ENCODE measurements at regions not wholly inside any gene's neighbourhood (a gene's known extent, or its start where the extent isn't known, plus 50 kb on each side); places are given as distances from the start of the nearest gene placed in this dataset.
"Not testable (repeated sequence)": the region's sequence is repeated elsewhere in the genome, so short reads cannot be mapped to it uniquely, and the experiment has no call there.

DNA sequence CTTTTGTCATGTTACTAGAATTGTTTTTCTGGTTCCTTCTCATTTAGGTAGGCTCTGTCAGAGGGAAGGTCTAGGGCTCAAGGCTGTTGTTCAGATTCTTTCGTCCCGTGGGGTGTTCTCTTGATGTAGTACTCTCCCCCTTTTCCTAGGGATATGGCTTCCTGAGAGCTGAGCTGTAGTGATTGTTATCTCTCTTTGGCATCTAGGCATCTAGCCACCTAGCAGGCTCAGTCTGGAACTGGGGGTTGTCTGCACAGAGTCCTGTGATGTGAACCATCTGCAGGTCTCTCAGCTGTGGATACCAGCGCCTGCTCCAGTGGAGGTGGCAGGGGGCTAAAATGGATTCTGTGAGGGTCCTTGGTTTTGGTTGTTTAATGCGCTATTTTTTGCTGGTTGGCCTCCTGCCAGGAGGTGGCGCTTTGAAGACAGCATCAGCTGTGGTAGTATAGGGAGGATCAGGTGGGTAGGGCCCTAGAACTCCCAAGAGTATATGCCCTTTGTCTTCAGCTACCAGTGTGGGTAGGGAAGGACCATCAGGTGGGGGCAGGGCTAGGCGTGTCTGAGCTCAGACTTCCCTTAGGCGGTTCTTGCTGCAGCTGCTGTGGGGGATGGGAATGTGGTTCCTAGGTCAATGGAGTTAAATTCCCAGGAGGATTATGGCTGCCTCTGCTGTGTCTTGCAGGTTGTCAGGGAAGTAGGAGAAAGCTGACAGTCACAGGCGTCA is 78.1 kb upstream of the RAB40AL start:
- H3K36me3 ChIP-seq (replicated peaks; ENCODE audit: control insufficient read depth, insufficient read depth, low read length); DNase-seq; H3K4me3 ChIP-seq (ENCODE audit: insufficient read depth, low read depth, low read length); H3K27me3 ChIP-seq (ENCODE audit: control insufficient read depth, insufficient read depth, low read length): not testable (repeated sequence)

DNA sequence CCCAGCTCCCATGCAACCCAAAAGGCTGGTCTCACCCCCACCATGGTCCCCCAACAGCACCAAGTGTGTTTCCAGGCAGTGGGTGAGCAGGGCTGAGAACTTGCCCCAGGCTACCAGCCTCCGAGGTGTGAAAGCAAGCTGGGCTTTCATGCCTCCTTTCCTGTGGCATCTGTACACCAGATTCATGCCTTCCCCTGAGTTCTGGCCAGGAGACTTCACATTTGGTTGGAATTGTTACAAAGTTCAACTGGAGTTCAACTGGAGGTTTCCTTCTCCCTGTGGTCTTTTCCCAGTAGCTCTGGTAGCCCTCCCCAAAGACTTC is 77.6 kb upstream of the RAB40AL start:
- no peak for DNase-seq
- H3K4me3 ChIP-seq (ENCODE audit: insufficient read depth, low read depth, low read length), result no peak overlapping the region
- H3K27me3 ChIP-seq (ENCODE audit: control insufficient read depth, insufficient read depth, low read length), result no peaks in the 10 kb centered on the region
- H3K36me3 ChIP-seq (replicated peaks; ENCODE audit: control insufficient read depth, insufficient read depth, low read length), result no peaks in the 10 kb centered on the region

DNA sequence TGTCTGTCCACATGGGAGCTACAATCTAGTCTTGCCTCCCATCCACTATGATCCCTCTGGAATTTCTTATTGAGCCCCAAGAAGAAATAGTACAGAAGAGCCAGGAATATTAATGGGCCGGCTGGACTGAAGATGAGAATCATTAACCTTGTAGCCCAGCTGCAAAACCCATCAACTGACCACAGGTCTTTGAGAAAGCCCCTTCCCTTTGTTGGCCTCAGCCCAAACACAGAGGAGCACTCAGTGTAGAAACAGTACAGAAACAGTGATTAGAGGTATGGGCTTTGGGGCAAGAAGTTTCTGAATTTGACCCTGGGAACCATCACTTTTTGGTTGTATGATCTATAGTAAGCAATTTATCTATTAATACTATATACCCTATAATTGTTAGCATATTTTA is 76.8 kb upstream of the RAB40AL start:
- H3K36me3 ChIP-seq (replicated peaks; ENCODE audit: control insufficient read depth, insufficient read depth, low read length), result no peaks in the 10 kb centered on the region; the same call in 1 of the 2 replicates
- H3K27me3 ChIP-seq (ENCODE audit: control insufficient read depth, insufficient read depth, low read length), result no peaks in the 10 kb centered on the region

GRCh38 chrX:102863735-102864134 is 73.3 kb upstream of the RAB40AL start:
- H3K27me3 ChIP-seq (ENCODE audit: control insufficient read depth, insufficient read depth, low read length), result no peaks in the 10 kb centered on the region
- DNase-seq, result peak; percentile 44
- no peak overlapping the region for H3K4me3 ChIP-seq (ENCODE audit: insufficient read depth, low read depth, low read length)
- H3K36me3 ChIP-seq (replicated peaks; ENCODE audit: control insufficient read depth, insufficient read depth, low read length), result no peaks in the 10 kb centered on the region; the same call in 1 of the 2 replicates

More for the DNA sequence above, 76.8 kb upstream of the RAB40AL start:
- DNase-seq, result no peak
- no peak overlapping the region for H3K4me3 ChIP-seq (ENCODE audit: insufficient read depth, low read depth, low read length)

DNA sequence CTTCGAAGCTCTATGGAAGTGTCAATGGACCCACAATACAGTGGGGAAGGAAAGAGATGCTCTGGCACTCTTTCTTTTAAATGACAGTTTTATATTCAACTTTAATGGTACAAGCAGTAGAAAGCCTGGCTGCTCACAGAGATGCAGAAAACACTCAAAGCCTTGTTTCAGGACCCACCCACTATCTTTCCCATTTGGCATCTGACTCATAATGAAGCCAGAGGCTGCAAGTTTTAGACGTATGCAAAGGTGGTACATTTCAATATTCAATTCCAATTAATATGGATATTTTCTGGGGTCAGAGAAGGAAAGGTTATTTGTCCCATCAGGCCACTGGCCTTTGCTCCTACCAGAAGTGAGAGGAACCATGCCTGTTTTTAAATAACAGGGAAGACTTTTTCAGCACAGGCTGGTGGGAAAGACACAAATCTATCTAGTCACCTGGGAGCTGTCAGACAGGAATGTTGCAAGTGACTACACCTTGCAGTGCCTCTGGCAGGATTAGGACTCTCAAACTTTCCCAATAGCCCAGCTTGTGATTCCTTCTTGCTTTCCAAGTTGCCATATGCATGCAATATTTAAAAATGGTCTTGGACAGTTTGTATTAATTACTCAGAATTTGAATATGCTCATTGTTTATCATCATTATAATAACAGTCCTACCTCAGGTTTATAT is 70.0 kb upstream of the RAB40AL start:
- DNase-seq, result no peak
- Histone ChIP-seq H3K36me3 (replicated peaks; ENCODE audit: control insufficient read depth, insufficient read depth, low read length) (no peaks in the 10 kb centered on the region; the same call in 1 of the 2 replicates), H3K27me3 (ENCODE audit: control insufficient read depth, insufficient read depth, low read length) (no peaks in the 10 kb centered on the region), H3K4me3 (ENCODE audit: insufficient read depth, low read depth, low read length) (no peak overlapping the region)

GRCh38 chrX:102883491-102883890 is 53.6 kb upstream of the RAB40AL start:
- H3K27me3 ChIP-seq (ENCODE audit: control insufficient read depth, insufficient read depth, low read length), result no peaks in the 10 kb centered on the region
- H3K36me3 ChIP-seq (replicated peaks; ENCODE audit: control insufficient read depth, insufficient read depth, low read length), result no peaks in the 10 kb centered on the region; the same call in none of the 2 replicates
- H3K4me3 ChIP-seq (ENCODE audit: insufficient read depth, low read depth, low read length), result no peak overlapping the region
- DNase-seq, result no peak

Data from H7 (cell line).